ENCODE measurements at regions not wholly inside any gene's neighbourhood (a gene's known extent, or its start where the extent isn't known, plus 50 kb on each side); places are given as distances from the start of the nearest gene placed in this dataset.

GRCh38 chr2:40034801-40035200 is 255.7 kb upstream of the THUMPD2 start:
- no peaks in the 10 kb centered on the region for H4K20me1 ChIP-seq (ENCODE audit: insufficient read depth, low read length)
- no peak for ATAC-seq
- H3K4me1 ChIP-seq (ENCODE audit: insufficient read depth, low read length), result no peaks in the 10 kb centered on the region
- no peak for DNase-seq (ENCODE audit: low spot score)
- no peak overlapping the region for H2AFZ ChIP-seq (ENCODE audit: low read length)
- no peaks in the 10 kb centered on the region for H3K36me3 ChIP-seq (replicated peaks in 1 of 2; ENCODE audit: control insufficient read depth in 1 of 2, insufficient read depth in 2 of 2, low read length in 2 of 2)
- no peak for FAIRE-seq
- no peak overlapping the region for H3K27ac ChIP-seq (ENCODE audit: extremely low read length, insufficient read depth, low read length)
- no peak overlapping the region for H3K4me2 ChIP-seq (ENCODE audit: low read depth, low read length)
- no peak overlapping the region for H3K9ac ChIP-seq (ENCODE audit: insufficient read depth, low read depth, low read length)
- TF ChIP-seq REXO4 (CRISPR knock-in tag; IDR thresholded peaks at IDR 0.05; ENCODE audit: borderline replicate concordance), result no peak
- no peak for TF ChIP-seq ZNF703 (CRISPR knock-in tag; IDR thresholded peaks at IDR 0.05; ENCODE audit: borderline replicate concordance)
- TF ChIP-seq GZF1 (CRISPR knock-in tag; IDR thresholded peaks at IDR 0.05), result no peak
- no peak for TF ChIP-seq ZNF512B (CRISPR knock-in tag; IDR thresholded peaks at IDR 0.05; ENCODE audit: borderline replicate concordance)
- no peak for TF ChIP-seq HOXA7 (CRISPR knock-in tag; IDR thresholded peaks at IDR 0.05)
- no peak for TF ChIP-seq ATF6 (CRISPR knock-in tag; conservative IDR thresholded peaks at IDR 0.05)
- TF ChIP-seq ZNF251 (CRISPR knock-in tag; IDR thresholded peaks at IDR 0.05), result no peak
- TF ChIP-seq RFXAP (CRISPR knock-in tag; IDR thresholded peaks at IDR 0.05; ENCODE audit: borderline replicate concordance), result no peak
- TF ChIP-seq KDM2A (CRISPR knock-in tag; IDR thresholded peaks at IDR 0.05; ENCODE audit: borderline replicate concordance, low read depth), result no peak
- peaks cover 16% of the 10 kb centered on the region for H3K9me3 ChIP-seq (ENCODE audit: low read length)
- POLR2A ChIA-PET, result no interaction called here
- H3K79me2 ChIP-seq (ENCODE audit: insufficient read depth, low read length), result no peaks in the 10 kb centered on the region
- no peaks in the 10 kb centered on the region for H3K27me3 ChIP-seq (ENCODE audit: control insufficient read depth in 1 of 2, insufficient read depth in 2 of 2, low read length in 2 of 2)
- H3K4me3 ChIP-seq (replicated peaks in 1 of 3; ENCODE audit: insufficient read depth in 1 of 3, low read depth in 2 of 3, low read length in 3 of 3), result no peak overlapping the region
- in situ Hi-C loops (cut with HindIII; ENCODE audit: extremely low pct_ligation_motif_present, low pct_unique_long_range_greater_than_20kb) (no loop called here), intact Hi-C loops (cut with micrococcal nuclease; ENCODE audit: unreplicated experiment) (no loop called here)
- CTCF ChIA-PET (ENCODE audit: low intra/inter-chr PET ratio, low total read pairs), result no interaction called here
- BruUV-seq (replicated peaks), result no TSS peak

All from HepG2 (cell line).